HL-60/S4 (cell line): ENCODE measurements at regions not wholly inside any gene's neighbourhood (a gene's known extent, or its start where the extent isn't known, plus 50 kb on each side); places are given as distances from the start of the nearest gene placed in this dataset.

ENCODE experiments used
- in situ Hi-C: fragments of 300-500 bp; cut with MboI; formaldehyde crosslinking; loops from 2 replicates; pipeline ENCODE4 v1.14.3; 2022; ENCODE audit warnings: low sequenced_read_pairs

- in situ Hi-C loops = loop anchor here (25.0 kb wide), 1 partner anchor 108 kb away; no protein-coding TSS in a partner anchor
Measured at GRCh38 chr17:77503916-77504651, 363.3 kb downstream of the SEC14L1 start.

- in situ Hi-C loops = loop anchor here (25.0 kb wide), 1 partner anchor 108 kb away; no protein-coding TSS in a partner anchor
Measured at GRCh38 chr17:77504652-77505155, 363.9 kb downstream of the SEC14L1 start.

- in situ Hi-C loops = loop anchor here (25.0 kb wide), 1 partner anchor 107 kb away; no protein-coding TSS in a partner anchor
Measured at GRCh38 chr17:77505181-77505639, 364.4 kb downstream of the SEC14L1 start.

- in situ Hi-C loops = loop anchor here (25.0 kb wide), 1 partner anchor 106 kb away; no protein-coding TSS in a partner anchor
Measured at GRCh38 chr17:77506371-77506991, 365.7 kb downstream of the SEC14L1 start.

DNA sequence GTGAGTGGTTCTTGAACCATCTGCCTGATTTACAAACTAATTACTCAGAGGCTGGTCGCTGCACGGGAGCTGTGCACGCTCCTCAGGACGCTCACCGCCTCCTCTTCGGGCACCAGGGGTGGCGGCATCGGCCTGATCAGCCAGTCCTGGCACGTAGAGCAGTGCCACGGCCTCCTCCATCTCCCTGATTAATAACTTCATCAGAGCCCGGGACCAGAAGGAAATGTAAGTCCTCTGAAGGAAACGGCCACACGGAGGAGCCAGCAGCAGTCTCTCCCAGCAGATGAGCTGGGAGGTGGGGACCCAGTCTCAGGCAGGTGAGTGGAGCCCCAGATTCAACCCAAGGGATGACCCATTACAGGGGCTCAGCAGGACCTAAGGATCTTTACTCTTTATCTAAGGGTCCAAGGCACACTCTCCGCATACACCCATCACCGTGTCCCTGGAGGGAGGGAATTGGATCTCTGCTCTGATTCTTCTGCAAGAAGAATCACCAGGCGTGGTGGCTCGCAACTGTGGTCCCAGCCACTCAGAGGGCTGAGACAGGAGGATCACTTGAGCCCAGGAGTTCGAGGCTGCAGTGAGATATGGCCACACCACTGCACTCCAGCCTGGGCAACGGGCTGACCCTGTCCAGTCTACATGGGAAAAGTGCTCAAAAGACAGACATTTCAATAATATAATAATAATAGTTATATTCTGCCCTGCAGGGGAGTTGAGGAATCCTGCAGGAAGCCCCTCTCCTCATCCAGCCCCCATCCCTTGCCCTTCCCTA lies 366.5 kb downstream of the SEC14L1 start:
- in situ Hi-C loops = loop anchor here (25.0 kb wide), 1 partner anchor 105 kb away; no protein-coding TSS in a partner anchor

GRCh38 chr17:77508047-77508715 lies 367.4 kb downstream of the SEC14L1 start:
- in situ Hi-C loops = loop anchor here (25.0 kb wide), 1 partner anchor 104 kb away; no protein-coding TSS in a partner anchor

DNA sequence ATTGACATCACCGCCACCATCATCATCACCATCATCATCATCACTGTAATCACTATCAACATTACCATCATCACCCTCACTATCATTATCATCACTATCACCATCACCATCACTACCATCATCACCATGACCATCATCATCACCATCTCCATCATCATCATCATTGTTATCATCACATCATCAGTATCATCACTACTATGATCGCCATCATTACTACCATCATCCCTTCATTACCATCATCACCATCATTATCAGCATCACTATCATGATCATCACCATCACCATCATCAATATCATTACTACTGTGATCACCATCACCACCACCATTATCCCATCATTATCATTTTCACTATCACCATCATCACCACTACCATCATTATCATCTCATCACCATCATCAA lies 368.3 kb downstream of the SEC14L1 start:
- in situ Hi-C loops = loop anchor here (25.0 kb wide), 1 partner anchor 103 kb away; no protein-coding TSS in a partner anchor

DNA sequence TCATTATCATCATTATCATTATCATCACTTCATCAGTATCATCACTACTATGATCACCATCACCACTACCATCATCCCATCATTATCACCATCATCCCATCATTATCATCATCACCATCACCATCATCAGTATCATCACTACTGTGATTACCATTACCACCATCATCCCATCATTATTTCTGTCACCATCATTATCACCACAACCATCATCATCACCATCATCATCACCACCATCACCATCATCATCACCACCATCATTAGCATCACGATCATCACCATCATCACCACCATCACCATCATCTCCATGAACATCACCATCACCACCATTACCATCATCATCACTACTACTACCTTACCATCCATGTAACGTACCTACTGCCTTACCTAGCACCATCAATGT lies 368.8 kb downstream of the SEC14L1 start:
- in situ Hi-C loops = loop anchor here (25.0 kb wide), 1 partner anchor 103 kb away; no protein-coding TSS in a partner anchor

- in situ Hi-C loops = loop anchor here (25.0 kb wide), 1 partner anchor 102 kb away; no protein-coding TSS in a partner anchor
Measured at GRCh38 chr17:77510133-77510796, 369.5 kb downstream of the SEC14L1 start.

- in situ Hi-C loops = loop anchor here (25.0 kb wide), 1 partner anchor 101 kb away; no protein-coding TSS in a partner anchor
Measured at GRCh38 chr17:77511514-77512061, 370.8 kb downstream of the SEC14L1 start.

DNA sequence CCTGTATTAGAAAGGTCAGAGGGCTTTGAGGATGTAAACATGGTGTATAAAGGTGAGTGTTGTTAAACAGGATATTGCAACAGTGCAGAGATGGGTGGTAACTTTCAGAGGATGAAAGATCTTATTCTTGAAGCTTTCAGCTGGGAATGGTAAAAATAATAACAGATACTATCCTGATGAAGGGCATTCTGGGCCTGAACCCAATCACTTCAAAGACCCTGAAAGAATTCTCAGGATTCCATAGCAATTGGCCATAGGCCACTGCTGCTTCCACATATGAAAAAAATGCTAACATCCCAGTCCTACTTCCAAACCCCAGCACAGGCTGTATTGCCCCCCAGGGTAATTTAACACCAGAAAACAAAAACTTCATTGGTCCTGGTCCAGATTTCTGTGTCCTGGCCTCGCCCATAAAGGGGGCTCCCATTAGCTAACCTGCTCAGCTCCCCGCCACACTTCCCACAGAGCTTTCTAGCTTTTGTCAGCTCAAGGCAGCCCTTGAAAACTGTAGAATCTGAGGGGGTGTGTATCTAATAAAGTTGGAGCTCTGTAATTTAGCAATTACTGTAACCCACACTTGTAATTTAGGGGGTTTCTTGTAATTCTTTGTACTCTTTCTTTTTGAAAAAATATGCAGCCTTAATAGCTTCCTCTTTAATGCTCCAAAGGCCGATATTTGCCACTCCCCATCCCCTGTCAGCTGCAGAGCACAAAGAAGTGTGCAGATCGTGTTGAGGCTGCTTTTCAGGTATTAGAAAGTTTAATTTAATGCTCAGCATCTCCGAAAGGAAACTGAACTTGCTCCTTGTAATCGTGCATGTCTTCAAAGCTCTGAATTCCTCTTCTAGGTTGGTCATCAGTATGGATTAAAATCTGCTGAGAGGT lies 371.5 kb downstream of the SEC14L1 start:
- in situ Hi-C loops = loop anchor here (25.0 kb wide), 1 partner anchor 100 kb away; no protein-coding TSS in a partner anchor

- in situ Hi-C loops = loop anchor here (25.0 kb wide), 1 partner anchor 99 kb away; no protein-coding TSS in a partner anchor
Measured at GRCh38 chr17:77513045-77513444, 372.3 kb downstream of the SEC14L1 start.

GRCh38 chr17:77515227-77515626 lies 374.5 kb downstream of the SEC14L1 start:
- in situ Hi-C loops = loop anchor here (25.0 kb wide), 1 partner anchor 97 kb away; no protein-coding TSS in a partner anchor

DNA sequence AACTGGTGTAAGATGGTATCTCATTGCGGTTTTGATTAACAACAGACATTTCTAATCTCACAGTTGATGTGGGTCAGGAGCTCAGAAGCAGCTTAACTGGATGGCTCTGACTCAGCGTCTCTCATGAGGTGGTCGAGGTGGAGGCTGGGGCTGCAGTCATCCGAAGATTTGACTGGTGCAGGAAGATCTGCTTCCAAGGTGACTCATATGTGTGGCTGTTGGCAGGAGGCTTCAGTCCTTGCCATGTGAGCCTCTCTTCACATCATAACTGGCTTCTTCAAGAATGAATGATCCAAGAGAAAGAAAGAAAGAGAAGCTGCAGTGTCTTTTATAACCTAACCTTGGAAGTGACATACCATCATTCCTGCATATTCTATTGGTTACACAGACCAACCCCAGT lies 376.1 kb downstream of the SEC14L1 start:
- in situ Hi-C loops = loop anchor here (25.0 kb wide), 1 partner anchor 95 kb away; no protein-coding TSS in a partner anchor

DNA sequence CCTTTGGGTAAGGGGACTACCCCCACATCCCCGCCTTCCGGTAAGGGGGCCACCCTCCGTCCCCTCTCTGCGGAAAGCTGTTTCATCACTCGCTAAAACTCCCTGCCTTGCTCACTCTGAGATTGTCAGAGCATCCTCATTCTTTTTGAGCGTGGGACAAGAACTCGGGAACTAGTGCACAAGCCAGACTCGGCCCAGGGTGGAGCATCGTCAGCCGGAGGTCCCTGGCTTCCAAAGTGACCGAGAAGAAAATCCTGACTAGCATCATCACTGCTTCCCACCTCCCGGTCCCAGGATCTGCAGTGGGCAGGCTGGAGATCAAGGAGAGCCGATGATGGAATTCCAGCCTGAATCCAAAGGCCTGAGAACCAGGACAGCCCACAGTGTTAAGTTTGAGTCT lies 380.3 kb downstream of the SEC14L1 start:
- in situ Hi-C loops = loop anchor here (25.0 kb wide), 1 partner anchor 91 kb away; no protein-coding TSS in a partner anchor

GRCh38 chr17:77523540-77523939 lies 382.8 kb downstream of the SEC14L1 start:
- in situ Hi-C loops = loop anchor here (25.0 kb wide), 1 partner anchor 89 kb away; no protein-coding TSS in a partner anchor

GRCh38 chr17:77526259-77526711 lies 385.5 kb downstream of the SEC14L1 start:
- in situ Hi-C loops = loop anchor here (25.0 kb wide), 3 partner anchors 211 to 736 kb away; no protein-coding TSS in a partner anchor
